GM12891 (cell line): ENCODE measurements at regions not wholly inside any gene's neighbourhood (a gene's known extent, or its start where the extent isn't known, plus 50 kb on each side); places are given as distances from the start of the nearest gene placed in this dataset.

Source experiments
- POLR2A ChIP-seq: IDR thresholded peaks from 2 replicates; pipeline ENCODE4 v1.6.1; 2011; ENCODE audit warnings: low read depth, low read length, control low read depth
- POLR2AphosphoS5 ChIP-seq: IDR thresholded peaks from 2 replicates; pipeline ENCODE4 v1.6.1; 2011; ENCODE audit warnings: low read depth, low read length, control low read depth
- SPI1 ChIP-seq: IDR thresholded peaks from 2 replicates; pipeline ENCODE4 v1.6.1; 2011; ENCODE audit warnings: low read depth, low read length, control low read depth
- TAF1 ChIP-seq: IDR thresholded peaks from 2 replicates; pipeline ENCODE4 v1.6.1; 2011; ENCODE audit warnings: low read depth, low read length, control low read depth

- TF ChIP-seq POLR2AphosphoS5 (no peak), TAF1 (no peak), POLR2A (no peak), SPI1 (no peak)
These were observed 587.0 kb upstream of the ZNF608 start for GRCh38 chr5:125333416-125333815.
